Fibroblast of skin of back (primary cell): ENCODE measurements at regions not wholly inside any gene's neighbourhood (a gene's known extent, or its start where the extent isn't known, plus 50 kb on each side); places are given as distances from the start of the nearest gene placed in this dataset.
"Not testable (repeated sequence)": the region's sequence is repeated elsewhere in the genome, so short reads cannot be mapped to it uniquely, and the experiment has no call there.

ENCODE experiments used
- DNase-seq: peaks from one replicate; pipeline ENCODE4 v3.0.0-alpha.2; 2013

GRCh38 chr3:103511891-103512290 lies 1077.1 kb downstream of the ZPLD1 start:
- DNase-seq, result no peak

DNA sequence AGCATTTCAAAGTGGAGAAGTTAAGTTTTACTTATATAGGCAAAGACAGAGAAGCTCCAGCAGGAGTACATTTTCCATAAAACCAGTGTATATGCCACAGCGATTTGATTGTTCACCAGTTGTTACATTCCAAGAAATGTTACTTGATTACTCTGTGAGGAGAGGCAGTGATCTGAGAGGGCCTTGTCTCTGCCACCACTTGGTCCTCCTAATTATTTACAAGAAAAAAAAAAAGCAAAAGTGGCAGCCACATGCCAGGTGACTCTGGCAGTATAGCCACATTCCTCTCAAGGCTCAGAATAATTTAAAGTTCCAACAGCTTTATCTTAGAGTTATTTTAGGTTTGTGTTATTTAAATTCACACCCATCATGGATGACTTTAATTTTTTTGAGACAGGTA lies 1077.8 kb downstream of the ZPLD1 start:
- DNase-seq, result no peak

DNA sequence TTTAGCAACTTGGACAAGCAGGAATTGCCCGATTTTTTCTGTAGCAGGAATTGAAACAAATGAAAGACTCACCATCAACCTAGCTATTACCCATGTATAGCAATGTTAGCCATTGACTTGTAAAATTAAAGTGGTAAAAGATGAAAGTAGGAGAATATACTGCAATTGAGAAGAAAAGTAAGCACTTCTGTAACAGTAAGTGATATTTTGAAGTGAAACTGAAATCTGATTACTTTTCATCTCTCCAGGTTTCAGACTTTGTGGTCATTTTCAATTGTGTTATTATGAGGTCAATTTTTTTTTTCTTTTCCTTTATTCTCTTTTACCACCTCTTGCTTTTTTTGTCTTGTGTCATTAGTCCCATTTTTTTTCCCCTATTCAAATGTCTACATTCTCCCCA lies 1078.2 kb downstream of the ZPLD1 start:
- DNase-seq, result no peak

DNA sequence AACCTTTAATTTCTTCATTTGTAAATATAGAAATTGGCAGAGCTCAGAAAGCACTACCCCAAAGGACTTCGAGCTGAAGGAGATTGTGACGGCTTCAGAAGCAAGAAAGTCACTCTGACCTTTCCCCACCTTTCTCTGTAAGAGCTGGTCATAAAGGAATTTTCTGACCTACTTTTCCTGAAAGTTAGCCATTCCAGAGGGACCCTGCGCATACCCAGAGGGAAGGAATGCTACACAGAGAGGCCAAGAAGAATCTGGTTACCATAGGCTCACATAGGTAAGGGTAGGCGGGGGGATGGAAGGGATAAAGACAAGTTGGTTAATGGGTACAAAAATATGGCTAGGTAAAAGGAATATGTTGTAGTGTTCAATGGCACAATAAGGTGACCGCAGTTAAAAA lies 1080.3 kb downstream of the ZPLD1 start:
- DNase-seq, result no peak

DNA sequence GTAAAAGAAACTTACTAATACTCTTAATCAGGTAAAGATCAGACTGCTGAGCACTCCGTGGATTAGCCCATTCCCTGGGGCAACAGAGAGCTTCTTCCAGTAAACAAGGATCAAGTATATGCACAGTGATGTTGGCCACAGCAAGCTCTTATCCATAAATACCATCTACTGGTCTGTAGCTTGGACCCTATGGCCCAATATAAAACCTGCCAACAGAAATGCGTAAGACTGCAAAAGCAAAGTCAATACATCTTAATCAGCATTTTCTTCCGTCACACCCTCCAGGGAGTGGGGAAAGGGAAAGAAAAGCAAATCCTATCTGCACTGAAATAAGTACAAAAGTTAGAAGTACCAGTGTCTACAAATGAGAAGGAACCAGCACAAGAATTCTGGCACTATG lies 1082.1 kb downstream of the ZPLD1 start:
- DNase-seq, result no peak

- not testable (repeated sequence) for DNase-seq
These were observed 1096.5 kb downstream of the ZPLD1 start for GRCh38 chr3:103531327-103531726.

DNA sequence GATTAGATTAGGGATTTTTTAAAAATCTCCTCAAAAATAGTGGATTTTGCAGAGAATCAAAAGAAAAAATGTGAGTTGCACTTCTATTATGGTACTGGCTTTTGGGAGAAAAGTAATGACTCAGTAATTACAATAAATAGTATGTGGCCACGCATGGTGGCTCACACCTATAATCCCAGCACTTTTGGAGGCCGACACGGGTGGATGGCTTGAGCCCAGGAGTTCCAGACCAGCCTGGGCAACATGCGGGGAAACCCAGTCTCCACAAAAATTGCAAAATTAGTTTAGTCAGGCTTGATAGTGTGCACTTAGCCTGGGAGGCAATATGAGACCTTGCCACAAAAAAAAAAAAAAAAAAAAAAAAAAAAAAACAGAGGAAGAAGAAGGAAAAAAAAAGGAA lies 1098.2 kb downstream of the ZPLD1 start:
- no peak for DNase-seq

- DNase-seq, result no peak
These were observed 1119.6 kb downstream of the ZPLD1 start for GRCh38 chr3:103554451-103554850.

- DNase-seq, result not testable (repeated sequence)
These were observed 1129.3 kb downstream of the ZPLD1 start for GRCh38 chr3:103564116-103564515.

DNA sequence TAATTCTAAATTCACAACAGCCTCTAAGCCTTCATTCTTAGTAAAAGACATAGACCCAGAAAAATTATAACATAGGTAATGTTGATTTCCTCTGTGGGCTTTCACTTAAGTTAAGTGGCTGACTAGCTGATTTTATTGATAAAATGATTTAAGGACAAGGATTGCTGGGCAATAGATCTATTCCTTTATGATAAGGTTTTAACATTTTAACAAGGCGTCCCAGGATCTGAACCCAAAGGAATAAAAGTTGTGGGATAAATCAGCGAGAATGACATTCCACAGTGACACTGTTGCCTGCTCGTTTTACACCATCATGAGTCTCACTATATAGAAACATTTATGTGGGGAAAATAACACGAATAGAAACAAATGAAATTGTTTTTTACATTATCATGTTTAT lies 1151.0 kb downstream of the ZPLD1 start:
- no peak for DNase-seq

DNA sequence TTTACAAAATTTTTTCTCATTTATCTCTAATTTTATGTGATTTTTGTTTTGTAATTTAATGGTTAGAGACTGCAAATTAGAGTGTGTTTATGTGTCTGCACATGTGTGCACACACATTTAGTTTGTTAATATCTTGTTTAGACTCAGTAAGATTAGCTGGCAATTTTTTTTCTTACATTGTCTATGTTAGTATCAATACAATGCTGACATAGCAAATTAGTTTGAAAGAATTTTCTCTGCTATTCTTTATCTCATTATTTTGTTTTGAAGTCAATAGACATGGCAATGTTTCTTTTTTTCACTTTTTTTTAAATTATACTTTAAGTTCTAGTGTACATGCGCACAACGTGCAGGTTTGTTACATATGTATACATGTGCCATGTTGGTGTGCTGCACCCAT lies 1155.0 kb downstream of the ZPLD1 start:
- no peak for DNase-seq

DNA sequence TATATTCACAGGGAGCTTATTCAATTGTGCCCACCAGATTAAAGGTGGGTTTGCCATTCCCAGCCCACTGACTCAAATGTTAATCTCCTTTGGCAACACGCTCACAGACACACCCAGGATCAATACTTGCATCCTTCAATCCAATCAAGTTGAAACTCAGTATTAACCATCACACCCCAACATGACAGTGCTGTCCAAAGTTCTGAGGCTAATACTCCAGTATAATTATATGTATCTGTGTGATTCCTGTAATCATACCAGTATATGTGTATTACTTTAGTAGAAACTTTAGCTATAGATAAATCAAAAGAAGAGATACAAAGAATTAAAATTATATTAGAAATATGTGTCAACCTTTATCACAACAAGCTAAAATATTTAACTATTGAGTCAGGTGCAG lies 1166.0 kb downstream of the ZPLD1 start:
- DNase-seq, result no peak

DNA sequence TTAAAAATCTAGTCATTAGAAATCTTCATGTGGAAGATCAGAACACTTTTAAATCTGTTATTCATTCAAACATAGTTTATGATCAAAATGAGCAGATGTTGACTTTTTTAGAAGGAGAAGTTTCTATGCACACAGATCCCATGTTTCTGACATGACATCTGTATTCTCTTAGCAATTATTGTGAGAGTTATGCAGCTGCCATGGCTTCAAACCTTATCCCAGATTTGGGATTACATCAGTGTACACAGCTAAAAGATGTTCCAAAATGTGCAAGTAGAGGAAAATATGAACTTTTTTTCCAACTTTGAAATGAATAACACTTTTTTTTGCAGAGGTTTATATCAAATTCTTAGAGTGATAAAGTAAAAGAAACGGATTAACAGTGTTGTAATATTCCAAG lies 1166.9 kb downstream of the ZPLD1 start:
- DNase-seq, result no peak

DNA sequence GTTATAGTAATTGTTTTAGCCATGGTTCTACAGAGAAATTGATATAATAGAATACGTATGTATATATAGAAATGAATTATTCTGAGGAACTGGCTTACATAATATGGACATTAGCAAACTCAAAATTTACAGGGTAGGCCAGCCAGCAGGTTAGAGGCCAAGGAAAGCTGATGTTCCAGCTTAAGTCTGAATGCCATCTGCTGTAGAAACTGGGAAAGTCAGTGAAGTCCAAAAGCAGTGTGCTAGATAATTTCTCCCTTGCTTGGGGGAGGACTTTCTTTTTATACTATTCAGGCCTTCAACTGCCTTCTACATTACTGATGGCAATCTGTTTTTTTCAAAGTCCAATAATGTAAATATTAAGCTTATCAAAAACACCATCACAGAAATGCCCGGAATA lies 1174.7 kb downstream of the ZPLD1 start:
- peak; percentile 4 for DNase-seq

GRCh38 chr3:103613397-103614156 lies 1178.8 kb downstream of the ZPLD1 start:
- DNase-seq, result no peak

DNA sequence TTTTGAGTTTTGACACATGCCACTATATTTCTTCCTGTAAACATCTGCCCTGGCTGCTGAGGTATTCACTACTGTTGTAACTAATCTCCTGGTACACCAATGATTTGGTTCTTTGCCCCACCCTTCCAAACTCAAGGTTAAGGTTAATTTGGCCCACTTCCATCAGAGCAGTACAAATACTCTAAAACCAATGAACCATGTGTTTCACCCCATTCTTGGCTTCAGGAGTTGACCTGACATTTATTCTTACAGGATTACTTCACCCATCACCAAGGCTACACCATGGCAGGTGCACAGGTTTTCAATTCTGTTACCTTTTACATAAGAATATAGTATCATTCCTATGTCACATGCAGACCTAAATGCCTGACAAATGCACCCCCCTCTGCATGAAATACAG lies 1179.9 kb downstream of the ZPLD1 start:
- no peak for DNase-seq

DNA sequence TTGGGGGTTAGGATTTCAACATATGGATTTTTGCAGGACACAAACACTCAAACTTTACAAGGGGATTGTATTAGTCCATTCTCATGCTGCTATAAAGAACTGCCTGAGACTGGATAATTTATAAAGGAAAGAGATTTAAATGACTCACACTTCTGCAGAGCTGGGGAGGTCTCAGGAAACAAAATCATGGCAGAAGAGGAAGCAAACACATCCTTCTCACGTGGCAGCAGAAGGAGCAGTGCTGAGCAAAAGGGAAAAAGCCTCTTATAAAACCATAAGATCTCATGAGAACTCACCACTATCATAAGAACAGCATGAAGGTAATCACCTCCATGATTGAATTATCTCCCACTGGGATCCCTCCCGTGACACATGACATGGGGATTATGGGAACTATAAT lies 1183.1 kb downstream of the ZPLD1 start:
- no peak for DNase-seq

DNA sequence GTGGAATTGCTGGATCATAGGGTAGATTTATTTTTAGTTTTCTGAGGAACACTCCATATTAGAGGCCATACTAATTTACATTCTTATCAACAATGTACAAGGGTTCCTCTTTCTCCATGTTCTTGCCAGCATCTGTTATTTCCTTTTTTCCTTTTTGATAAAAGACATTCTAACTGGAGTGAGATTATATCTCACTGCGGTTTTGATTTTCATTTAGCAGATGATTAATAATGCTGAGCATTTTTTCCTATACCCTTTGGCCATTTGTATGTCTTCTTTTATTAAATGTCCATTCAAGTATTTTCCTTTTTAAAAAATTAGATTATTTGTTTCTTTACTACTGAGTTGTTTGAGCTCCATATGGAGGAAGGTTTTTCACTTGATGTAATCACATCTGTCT lies 1189.5 kb downstream of the ZPLD1 start:
- DNase-seq, result no peak

DNA sequence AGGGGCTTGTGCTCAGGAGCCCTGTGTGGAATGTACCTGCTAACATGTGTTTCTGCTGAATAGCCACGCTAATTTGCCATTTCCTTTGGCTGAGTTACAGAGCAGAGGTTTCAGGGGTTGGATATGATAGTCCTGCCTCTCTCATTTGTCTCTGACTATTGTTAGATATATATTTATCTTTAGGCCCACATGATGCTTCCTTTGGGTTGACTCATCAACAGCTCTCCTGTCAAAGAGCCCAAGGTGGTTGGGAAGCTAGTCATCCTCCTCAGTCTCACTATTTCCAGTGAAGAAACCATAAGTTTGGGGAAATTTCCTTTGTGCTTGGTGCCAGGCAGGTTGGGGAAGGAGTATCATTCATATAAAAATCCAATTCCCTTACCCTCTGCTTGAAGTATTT lies 1194.6 kb downstream of the ZPLD1 start:
- DNase-seq, result peak; percentile 2

GRCh38 chr3:103644450-103644849 lies 1209.6 kb downstream of the ZPLD1 start:
- no peak for DNase-seq

DNA sequence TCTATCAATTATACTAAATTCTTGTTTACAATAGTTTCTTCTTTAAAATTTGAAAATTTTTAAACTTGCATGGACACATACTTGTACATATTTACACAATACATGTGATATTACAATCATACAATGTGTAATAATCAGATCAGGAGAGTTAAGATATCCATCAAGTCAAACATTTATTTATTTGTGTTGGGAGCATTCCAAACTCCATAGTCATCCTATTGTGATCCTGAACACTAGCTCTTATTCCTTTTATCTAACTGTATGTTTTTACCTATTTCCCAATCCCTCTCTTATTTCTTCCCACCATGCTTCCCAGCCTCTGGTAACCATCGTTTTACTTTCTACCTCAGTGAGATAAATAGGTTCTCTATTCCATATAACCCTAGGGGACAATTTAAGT lies 1219.2 kb downstream of the ZPLD1 start:
- DNase-seq, result no peak

DNA sequence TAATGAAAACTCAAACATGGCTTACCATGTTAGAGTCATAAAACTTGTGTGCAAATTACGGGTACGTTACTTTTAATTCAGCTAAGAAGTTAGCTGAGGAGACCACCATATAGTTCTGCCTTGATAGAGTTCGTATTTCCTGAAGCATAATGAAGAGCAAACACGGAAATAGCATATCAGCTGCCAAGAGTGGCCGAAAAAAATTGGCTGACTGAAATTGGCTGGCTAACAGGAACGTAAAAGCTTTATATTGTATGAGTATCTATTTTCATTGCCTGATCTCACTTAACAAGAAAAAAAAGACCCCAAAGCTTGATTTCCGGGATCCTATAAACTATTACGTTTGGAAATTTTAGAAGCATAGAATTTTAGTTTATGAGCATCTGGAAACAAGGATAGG lies 1222.9 kb downstream of the ZPLD1 start:
- DNase-seq, result no peak

- no peak for DNase-seq
These were observed 1226.0 kb downstream of the ZPLD1 start for GRCh38 chr3:103660810-103661209.

GRCh38 chr3:103662591-103662990 lies 1227.8 kb downstream of the ZPLD1 start:
- no peak for DNase-seq

GRCh38 chr3:103672346-103672745 lies 1237.5 kb downstream of the ZPLD1 start:
- DNase-seq, result no peak
